Endothelial cell of umbilical vein (primary cell): ENCODE measurements at regions not wholly inside any gene's neighbourhood (a gene's known extent, or its start where the extent isn't known, plus 50 kb on each side); places are given as distances from the start of the nearest gene placed in this dataset.

Experiments used
- BruUV-seq: library from RNA; stranded (reverse); fragments of 400-500 nt; replicated peaks from 2 replicates; lab custom pipeline; 2021; lab: Mats Ljungman, UMichigan
- CTCF ChIA-PET: fragments of 300-600, 350-600 bp; sonication (Branson Sonifier 250); formaldehyde crosslinking; loops from one replicate; lab custom pipeline; 2021; ENCODE audit warnings: antibody characterized with exemption, inconsistent platforms; lab: Charles Lee
- POLR2A ChIA-PET: fragments of 300-600, 350-600 bp; sonication (Branson Sonifier 250); formaldehyde crosslinking; loops from one replicate; lab custom pipeline; 2021; ENCODE audit warnings: antibody characterized with exemption, inconsistent platforms; lab: Charles Lee
- DNase-seq: peaks from one replicate; pipeline ENCODE4 v3.0.0-alpha.2; 2011; ENCODE audit warnings: low read depth, low spot score
- FAIRE-seq: peaks from 2 replicates; lab custom pipeline; 2011; peaks lifted over from hg19 to GRCh38; lab: Jason Lieb, UNC
- H2AFZ ChIP-seq: 2 replicates; pipeline ENCODE4 v1.6.0; 2012; ENCODE audit warnings: low read depth, low read length, control low read depth, inconsistent platforms
- H3K27ac ChIP-seq: 2 replicates; pipeline ENCODE4 v1.5.1; 2011; ENCODE audit warnings: low read depth, mild to moderate bottlenecking, control low read depth, low read length, moderate library complexity; ENCODE audit not compliant: insufficient read depth
- H3K27me3 ChIP-seq, 2 experiments: 2 replicates each; pipeline versions ENCODE4 v1.6.0 to v1.6.1; 2011; ENCODE audit warnings: low read length in 2 of 2, mixed read lengths in 1 of 2; ENCODE audit not compliant: control insufficient read depth in 2 of 2, insufficient read depth in 2 of 2
- H3K36me3 ChIP-seq, 2 experiments: 2 replicates in 1 of 2; 3 replicates in 1 of 2; pipeline ENCODE4 v1.5.1; 2011; ENCODE audit warnings: low read length in 2 of 2, mild to moderate bottlenecking in 1 of 2, moderate library complexity in 1 of 2; ENCODE audit not compliant: control insufficient read depth in 2 of 2, insufficient read depth in 2 of 2; ENCODE audit errors: extremely low read depth in 1 of 2
- H3K4me1 ChIP-seq: 3 replicates; pipeline ENCODE4 v1.5.1; 2011; ENCODE audit warnings: mild to moderate bottlenecking, low read length; ENCODE audit not compliant: control insufficient read depth, insufficient read depth; ENCODE audit errors: extremely low read depth
- H3K4me2 ChIP-seq: 2 replicates; pipeline ENCODE4 v1.6.1; 2011; ENCODE audit warnings: low read length, control low read depth, mixed read lengths; ENCODE audit not compliant: insufficient read depth
- H3K4me3 ChIP-seq, 3 experiments: fragments of 200-600 bp in 1 of 3; sonication (generic), shearing (Covaris generic) in 1 of 3; replicated peaks in 1 of 3; 2 replicates each; pipeline ENCODE4 v1.5.1; 2011 to 2016; ENCODE audit warnings: control low read depth in 3 of 3, low read length in 3 of 3, mild to moderate bottlenecking in 2 of 3, inconsistent platforms in 1 of 3, low read depth in 1 of 3, moderate library complexity in 1 of 3; ENCODE audit not compliant: insufficient read depth in 1 of 3
- H3K79me2 ChIP-seq: 2 replicates; pipeline ENCODE4 v1.6.0; 2012; ENCODE audit warnings: low read length, inconsistent platforms; ENCODE audit not compliant: control insufficient read depth, insufficient read depth
- H3K9ac ChIP-seq: replicated peaks from 2 replicates; pipeline ENCODE3; 2011; ENCODE audit warnings: low read length, control low read depth; ENCODE audit not compliant: insufficient read depth; ENCODE audit errors: extremely low read depth
- H3K9me1 ChIP-seq: replicated peaks from 3 replicates; pipeline ENCODE4 v1.6.0; 2011; ENCODE audit warnings: mild to moderate bottlenecking, low read length; ENCODE audit not compliant: control insufficient read depth, insufficient read depth; ENCODE audit errors: extremely low read depth
- H3K9me3 ChIP-seq: replicated peaks from 2 replicates; pipeline ENCODE4 v1.5.1; 2012; ENCODE audit warnings: low read length, inconsistent platforms; ENCODE audit not compliant: control insufficient read depth, insufficient read depth
- H4K20me1 ChIP-seq: replicated peaks from 2 replicates; pipeline ENCODE3; 2011; ENCODE audit warnings: mild to moderate bottlenecking, low read length; ENCODE audit not compliant: control insufficient read depth, insufficient read depth; ENCODE audit errors: extremely low read depth
- CTCF ChIP-seq, 2 donors: IDR thresholded peaks; 1 replicate in 1 of 2; 2 replicates in 1 of 2; pipeline ENCODE4 v1.5.1; 2011; ENCODE audit warnings: low read length in 2 of 2, mild to moderate bottlenecking in 2 of 2, moderate library complexity in 2 of 2, control low read depth in 1 of 2, inconsistent platforms in 1 of 2, low read depth in 1 of 2; ENCODE audit not compliant: insufficient read depth in 1 of 2; ENCODE audit errors: extremely low read depth in 1 of 2
- EZH2 ChIP-seq: IDR thresholded peaks from 2 replicates; pipeline ENCODE4 v1.6.1; 2012; ENCODE audit warnings: borderline replicate concordance, low read depth, mild to moderate bottlenecking, moderate library complexity, low read length, inconsistent platforms; ENCODE audit not compliant: severe bottlenecking
- FOS ChIP-seq: IDR thresholded peaks from 2 replicates; pipeline ENCODE4 v1.6.1; 2011; ENCODE audit warnings: mild to moderate bottlenecking, low read length, moderate library complexity, borderline replicate concordance; ENCODE audit not compliant: insufficient read depth
- GATA2 ChIP-seq: IDR thresholded peaks from 2 replicates; pipeline ENCODE4 v1.7.0; 2011; ENCODE audit warnings: low read depth, mild to moderate bottlenecking, moderate library complexity, mixed read lengths, low read length; ENCODE audit not compliant: insufficient read length, insufficient read depth
- JUN ChIP-seq: IDR thresholded peaks from 2 replicates; pipeline ENCODE4 v1.6.1; 2011; ENCODE audit warnings: borderline replicate concordance, low read depth; ENCODE audit not compliant: insufficient read length, insufficient read depth
- MYC ChIP-seq: IDR thresholded peaks from one replicate; pipeline ENCODE4 v1.6.1; 2011; ENCODE audit warnings: mild to moderate bottlenecking, low read depth, low read length
- POLR2A ChIP-seq: IDR thresholded peaks from 2 replicates; pipeline ENCODE4 v1.6.1; 2012; ENCODE audit warnings: low read depth, mild to moderate bottlenecking, control low read depth, low read length
- POLR2AphosphoS5 ChIP-seq: IDR thresholded peaks from 2 replicates; pipeline ENCODE4 v1.6.1; 2012; ENCODE audit warnings: low read depth, mild to moderate bottlenecking, control low read depth, low read length, moderate library complexity; ENCODE audit not compliant: insufficient read depth
- dilution Hi-C: fragments of 300-500 bp; cut with MboI; formaldehyde crosslinking; loops from one replicate; pipeline ENCODE4 v1.15.0; 2019; ENCODE audit warnings: low sequenced_read_pairs; ENCODE audit not compliant: extremely low pct_ligation_motif_present
- intact Hi-C: fragments of 100-400 bp; cut with micrococcal nuclease; formaldehyde crosslinking; loops from one replicate; pipeline ENCODE4 v1.10.0; 2022
- TF ChIP-seq, protein P1 (sequence below): IDR thresholded peaks from 2 replicates; pipeline ENCODE4 v1.6.1; 2011; ENCODE audit not compliant: insufficient read depth, insufficient read length

DNA sequence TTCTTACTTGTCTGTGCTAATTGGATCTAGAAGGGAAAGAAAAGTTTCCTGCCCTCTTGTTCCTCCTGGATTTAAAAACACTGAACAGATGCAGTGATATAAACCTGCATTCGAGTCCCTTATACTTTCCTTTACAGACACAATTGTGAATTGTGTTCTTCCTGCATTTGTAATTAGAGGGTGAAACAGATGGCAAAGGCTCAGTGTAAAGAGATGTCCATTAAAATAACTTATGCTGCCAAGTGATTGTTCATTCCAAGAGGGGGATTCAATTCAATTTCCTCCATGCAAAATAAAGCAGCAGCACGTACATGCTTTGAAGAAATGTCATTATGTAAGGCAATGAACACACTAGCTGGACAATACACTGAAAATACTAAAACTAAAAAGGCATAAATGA lies 248.3 kb upstream of the LRIG3 start:
- Histone ChIP-seq H3K79me2 (no peaks in the 10 kb centered on the region), H3K36me3 (no peaks in the 10 kb centered on the region), H3K9ac (no peak overlapping the region), H2AFZ (no peak overlapping the region), H3K27ac (no peak overlapping the region), H4K20me1 (no peaks in the 10 kb centered on the region), H3K9me3 (no peaks in the 10 kb centered on the region), H3K4me3 (no peak overlapping the region), H3K27me3 (no peaks in the 10 kb centered on the region), H3K4me2 (no peak overlapping the region), H3K4me1 (no peaks in the 10 kb centered on the region), H3K9me1 (no peaks in the 10 kb centered on the region)
- dilution Hi-C loops = no loop called here
- intact Hi-C loops = no loop called here
- POLR2A ChIA-PET = no interaction called here
- peak; percentile 24 for DNase-seq
- FAIRE-seq = no peak
- TF ChIP-seq FOS (no peak), POLR2AphosphoS5 (no peak), EZH2 (no peak), POLR2A (no peak), CTCF (IDR thresholded peaks at IDR 0.05; ENCODE audit: extremely low read depth in 1 of 2, insufficient read depth in 1 of 2, low read depth in 1 of 2, low read length in 2 of 2) (no peak), MYC (no peak), GATA2 (no peak), JUN (no peak)
- TF ChIP-seq, protein P1, sequence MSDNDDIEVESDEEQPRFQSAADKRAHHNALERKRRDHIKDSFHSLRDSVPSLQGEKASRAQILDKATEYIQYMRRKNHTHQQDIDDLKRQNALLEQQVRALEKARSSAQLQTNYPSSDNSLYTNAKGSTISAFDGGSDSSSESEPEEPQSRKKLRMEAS = no peak
- CTCF ChIA-PET = interaction anchor here (2.5 kb wide), 2 partner anchors 19 to 56 kb away, joined by 7 to 8 read pairs; no protein-coding TSS in a partner anchor
- BruUV-seq = no TSS peak
